Stomach (tissue), 8 donors: ENCODE measurements at regions not wholly inside any gene's neighbourhood (a gene's known extent, or its start where the extent isn't known, plus 50 kb on each side); places are given as distances from the start of the nearest gene placed in this dataset.

Experiments used
- DNase-seq, 2 donors: peaks; one replicate each; pipeline versions ENCODE4 v3.0.0 to v3.0.0-alpha.2; 2013 to 2019
- H3K27ac ChIP-seq, 5 donors: fragments of 200-600 bp in 4 of 5; sonication (generic) in 4 of 5; one replicate each; pipeline ENCODE4 v1.5.1; 2013 to 2019; ENCODE audit warnings: mild to moderate bottlenecking in 1 of 5, moderate library complexity in 1 of 5
- H3K27me3 ChIP-seq, 3 donors: fragments of 200-600 bp; sonication (generic); one replicate each; pipeline ENCODE4 v1.5.1; 2017 to 2019; ENCODE audit warnings: mixed run types in 1 of 3
- H3K36me3 ChIP-seq, 4 donors: fragments of 200-600 bp; sonication (generic); 1 replicate in 3 of 4; 2 replicates in 1 of 4; pipeline ENCODE4 v1.5.1; 2016 to 2019
- H3K4me1 ChIP-seq, 4 donors: fragments of 200-600 bp; sonication (generic); one replicate each; pipeline ENCODE4 v1.5.1; 2016 to 2019
- H3K4me3 ChIP-seq, 4 donors: fragments of 200-600 bp; sonication (generic) in 3 of 4; one replicate each; pipeline ENCODE4 v1.5.1; 2016 to 2019; ENCODE audit warnings: mild to moderate bottlenecking in 1 of 4
- H3K9me3 ChIP-seq, 4 donors: fragments of 200-600 bp; sonication (generic); one replicate each; pipeline ENCODE4 v1.5.1; 2016 to 2019
- CTCF ChIP-seq, 7 experiments: fragments of 450-650 bp in 4 of 7; fragments of 200-600 bp in 3 of 7; sonication (generic) in 3 of 7; IDR thresholded peaks; one replicate each; pipeline ENCODE4 v1.5.1; 2016 to 2019; ENCODE audit warnings: antibody characterized with exemption in 7 of 7, control low read depth in 2 of 7, mild to moderate bottlenecking in 1 of 7
- EP300 ChIP-seq: sonication (generic); formaldehyde crosslinking; IDR thresholded peaks from one replicate; pipeline ENCODE4 v1.6.1; 2017; ENCODE audit warnings: antibody characterized with exemption
- POLR2A ChIP-seq, 4 donors: fragments of 450-650 bp; IDR thresholded peaks; one replicate each; pipeline ENCODE4 v1.6.1; 2016; ENCODE audit warnings: antibody characterized with exemption in 4 of 4, control low read depth in 2 of 4, mild to moderate bottlenecking in 1 of 4, moderate library complexity in 1 of 4
- POLR2AphosphoS5 ChIP-seq, 3 donors: sonication (generic); formaldehyde crosslinking; IDR thresholded peaks; one replicate each; pipeline ENCODE4 v1.6.1; 2016; ENCODE audit warnings: antibody characterized with exemption in 3 of 3
- WGBS, 5 donors: extraction: QIAGEN DNeasy Blood & Tissue Kit in 3 of 5; methylation state at CpG; one replicate each; pipeline versions ENCODE4 v1.1.5 to v1.1.7; 2013 to 2018; 5-methylcytosine and 5-hydroxymethylcytosine counted together
- intact Hi-C: fragments of 100-400 bp; cut with DNase I; formaldehyde crosslinking; loops from one replicate; pipeline ENCODE4 v1.15.1; 2023; ENCODE audit warnings: low total_unique reads
- small RNA-seq, 4 donors: library from RNA; depleted of rRNA; stranded (forward); fragments of <200 nt; gene quantifications; one replicate each; pipeline ENCODE3, GENCODE V24; 2016
- donor health status: healthy with polysubstance abuse.
- donor health status: Bipolar disorder and iron deficiency.
- donor health status: healthy.

- H3K27ac ChIP-seq = no peak overlapping the region
- WGBS, 5 donors = 66 to 82% (median 72%) methylated on average over 3 of the region's 3 CpGs
- H3K36me3 ChIP-seq = no peaks in the 10 kb centered on the region
- DNase-seq = no peak
- TF ChIP-seq POLR2AphosphoS5 (IDR thresholded peaks at IDR 0.05) (no peak), EP300 (no peak), POLR2A (IDR thresholded peaks at IDR 0.05) (no peak), CTCF (IDR thresholded peaks at IDR 0.05) (no peak)
- H3K4me3 ChIP-seq = no peak overlapping the region
- peaks cover 0 to 1% (median under 1%) of the 10 kb centered on the region in 4 donors for H3K4me1 ChIP-seq
- no peaks in the 10 kb centered on the region for H3K9me3 ChIP-seq
- H3K27me3 ChIP-seq = peaks cover 0 to 9% (median 0%) of the 10 kb centered on the region in 3 donors
- intact Hi-C loops = no loop called here
These were observed 53.3 kb upstream of the ZC3H11B start for GRCh38 chr1:219666242-219666641.

- H3K27ac ChIP-seq = no peak overlapping the region
- no peak for TF ChIP-seq CTCF (IDR thresholded peaks at IDR 0.05)
- no peak for TF ChIP-seq POLR2A (IDR thresholded peaks at IDR 0.05)
- TF ChIP-seq POLR2AphosphoS5 (IDR thresholded peaks at IDR 0.05) = no peak
- TF ChIP-seq EP300 = no peak
- H3K36me3 ChIP-seq = no peaks in the 10 kb centered on the region
- no peak overlapping the region for H3K4me3 ChIP-seq
- 76 to 96% (median 84%) methylated on average over 1 of the region's 1 CpG for WGBS, 5 donors
- intact Hi-C loops = no loop called here
- H3K4me1 ChIP-seq = peaks cover 0 to 10% (median 8%) of the 10 kb centered on the region in 4 donors
- peaks cover 0 to 16% (median 0%) of the 10 kb centered on the region in 3 donors for H3K27me3 ChIP-seq
- no peaks in the 10 kb centered on the region for H3K9me3 ChIP-seq
- no peak for DNase-seq
These were observed 52.2 kb upstream of the ZC3H11B start for GRCh38 chr1:219665089-219665488.

GRCh38 chr1:219664310-219665029 lies 51.6 kb upstream of the ZC3H11B start:
- H3K4me3 ChIP-seq = no peak overlapping the region
- 45 to 58% (median 56%) methylated on average over 4 of the region's 4 CpGs for WGBS, 5 donors
- H3K27ac ChIP-seq = no peak overlapping the region
- peaks cover 0 to 10% (median 8%) of the 10 kb centered on the region in 4 donors for H3K4me1 ChIP-seq
- intact Hi-C loops = no loop called here
- TF ChIP-seq CTCF (IDR thresholded peaks at IDR 0.05) = no peak
- TF ChIP-seq POLR2AphosphoS5 (IDR thresholded peaks at IDR 0.05) = no peak
- no peak for TF ChIP-seq POLR2A (IDR thresholded peaks at IDR 0.05)
- TF ChIP-seq EP300 = no peak
- no peaks in the 10 kb centered on the region for H3K36me3 ChIP-seq
- no peak for DNase-seq
- H3K27me3 ChIP-seq = peaks cover 0 to 16% (median 0%) of the 10 kb centered on the region in 3 donors
- no peaks in the 10 kb centered on the region for H3K9me3 ChIP-seq

Small RNAs in the stretch of these regions (small RNA-seq; reads per million reads assigned to genes)
- gene RNA5SP76 = 0 reads per million in 4 donors
